NB4 (cell line): ENCODE measurements at regions not wholly inside any gene's neighbourhood (a gene's known extent, or its start where the extent isn't known, plus 50 kb on each side); places are given as distances from the start of the nearest gene placed in this dataset.
"Not testable (repeated sequence)": the region's sequence is repeated elsewhere in the genome, so short reads cannot be mapped to it uniquely, and the experiment has no call there.

Experiments used
- DNase-seq: peaks from one replicate; pipeline ENCODE4 v3.0.0; 2010; ENCODE audit warnings: low read depth
- H3K4me3 ChIP-seq: one replicate; pipeline ENCODE4 v1.5.1; 2011; ENCODE audit warnings: mild to moderate bottlenecking, low read depth, low read length, moderate library complexity
- MYC ChIP-seq: IDR thresholded peaks from 2 replicates; pipeline ENCODE4 v1.6.1; 2011; ENCODE audit warnings: low read depth, low read length
- POLR2A ChIP-seq: IDR thresholded peaks from 2 replicates; pipeline ENCODE4 v1.6.1; 2011; ENCODE audit warnings: mild to moderate bottlenecking; ENCODE audit not compliant: insufficient read length; ENCODE audit errors: extremely low read depth
- TF ChIP-seq, protein P1 (sequence below): IDR thresholded peaks from 2 replicates; pipeline ENCODE4 v1.6.1; 2011; ENCODE audit warnings: low read depth, low read length
- TF ChIP-seq, protein P2 (sequence below): IDR thresholded peaks from one replicate; pipeline ENCODE4 v1.5.1; 2012; ENCODE audit warnings: low read depth, low read length

DNA sequence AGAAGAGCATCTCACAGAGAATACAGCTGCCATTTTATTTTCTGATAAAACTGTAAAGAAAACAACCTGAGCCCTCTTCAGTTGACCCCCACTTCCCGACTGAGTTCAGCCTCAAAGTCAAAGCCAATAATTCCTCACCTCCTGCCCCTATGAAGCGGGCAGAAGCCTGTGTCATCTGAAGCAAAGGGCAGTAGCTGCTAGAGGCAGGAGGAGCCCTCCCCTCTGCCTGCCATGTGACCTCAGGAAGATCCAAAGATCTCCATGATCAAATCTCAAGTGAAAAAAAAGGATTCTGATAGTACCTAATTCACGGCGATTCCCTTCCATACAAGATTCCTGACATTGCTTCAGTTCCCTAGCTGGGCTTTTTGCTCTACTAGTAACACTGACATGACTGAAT, 223.1 kb upstream of the CAND1 start:
- DNase-seq, result no peak
- no peak overlapping the region for H3K4me3 ChIP-seq
- TF ChIP-seq, protein P1, sequence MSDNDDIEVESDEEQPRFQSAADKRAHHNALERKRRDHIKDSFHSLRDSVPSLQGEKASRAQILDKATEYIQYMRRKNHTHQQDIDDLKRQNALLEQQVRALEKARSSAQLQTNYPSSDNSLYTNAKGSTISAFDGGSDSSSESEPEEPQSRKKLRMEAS, result no peak
- TF ChIP-seq MYC (no peak), POLR2A (no peak)
- TF ChIP-seq, protein P2, sequence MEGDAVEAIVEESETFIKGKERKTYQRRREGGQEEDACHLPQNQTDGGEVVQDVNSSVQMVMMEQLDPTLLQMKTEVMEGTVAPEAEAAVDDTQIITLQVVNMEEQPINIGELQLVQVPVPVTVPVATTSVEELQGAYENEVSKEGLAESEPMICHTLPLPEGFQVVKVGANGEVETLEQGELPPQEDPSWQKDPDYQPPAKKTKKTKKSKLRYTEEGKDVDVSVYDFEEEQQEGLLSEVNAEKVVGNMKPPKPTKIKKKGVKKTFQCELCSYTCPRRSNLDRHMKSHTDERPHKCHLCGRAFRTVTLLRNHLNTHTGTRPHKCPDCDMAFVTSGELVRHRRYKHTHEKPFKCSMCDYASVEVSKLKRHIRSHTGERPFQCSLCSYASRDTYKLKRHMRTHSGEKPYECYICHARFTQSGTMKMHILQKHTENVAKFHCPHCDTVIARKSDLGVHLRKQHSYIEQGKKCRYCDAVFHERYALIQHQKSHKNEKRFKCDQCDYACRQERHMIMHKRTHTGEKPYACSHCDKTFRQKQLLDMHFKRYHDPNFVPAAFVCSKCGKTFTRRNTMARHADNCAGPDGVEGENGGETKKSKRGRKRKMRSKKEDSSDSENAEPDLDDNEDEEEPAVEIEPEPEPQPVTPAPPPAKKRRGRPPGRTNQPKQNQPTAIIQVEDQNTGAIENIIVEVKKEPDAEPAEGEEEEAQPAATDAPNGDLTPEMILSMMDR, result no peak

DNA sequence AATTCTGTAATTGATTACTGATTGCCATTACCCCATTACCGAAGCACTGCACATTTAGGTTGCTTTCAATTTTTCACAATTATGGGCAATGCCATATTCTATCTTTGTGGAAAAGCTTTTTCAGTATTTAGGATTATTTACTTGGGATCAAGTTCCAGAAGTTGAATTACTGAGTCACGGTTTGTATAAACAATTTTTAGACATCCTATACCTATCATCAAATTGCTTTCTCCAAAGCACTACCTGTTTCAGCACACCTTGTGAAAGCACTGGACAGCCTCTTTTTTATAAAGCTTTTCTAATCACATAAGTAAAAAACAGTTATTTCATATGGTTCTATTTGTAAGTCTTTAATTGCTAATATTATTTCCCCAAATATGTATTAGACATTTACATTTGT, 221.5 kb upstream of the CAND1 start:
- TF ChIP-seq, protein P1, result no peak
- TF ChIP-seq, protein P2, result no peak
- TF ChIP-seq POLR2A, result no peak
- no peak for TF ChIP-seq MYC
- DNase-seq, result no peak
- no peak overlapping the region for H3K4me3 ChIP-seq

DNA sequence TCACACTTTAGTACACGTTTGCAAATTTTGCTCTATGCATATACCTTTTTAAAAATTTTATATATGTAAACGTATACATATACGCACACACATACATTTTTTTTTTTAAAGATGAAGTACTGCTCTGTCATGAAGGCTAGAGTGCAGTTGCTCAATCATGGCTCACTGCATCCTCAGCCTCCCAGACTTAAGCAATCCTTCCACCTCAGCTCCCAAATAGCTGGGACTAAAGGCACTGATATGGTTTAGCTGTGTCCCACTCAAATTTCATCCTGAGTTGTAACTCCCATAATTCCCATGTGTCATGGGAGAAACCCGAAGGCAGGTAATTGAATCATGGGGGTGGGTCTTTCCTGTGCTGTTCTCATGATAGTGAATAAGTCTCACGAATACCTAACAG, 220.8 kb upstream of the CAND1 start:
- DNase-seq, result no peak
- TF ChIP-seq, protein P1, result no peak
- TF ChIP-seq MYC (no peak), POLR2A (no peak)
- TF ChIP-seq, protein P2, result no peak

DNA sequence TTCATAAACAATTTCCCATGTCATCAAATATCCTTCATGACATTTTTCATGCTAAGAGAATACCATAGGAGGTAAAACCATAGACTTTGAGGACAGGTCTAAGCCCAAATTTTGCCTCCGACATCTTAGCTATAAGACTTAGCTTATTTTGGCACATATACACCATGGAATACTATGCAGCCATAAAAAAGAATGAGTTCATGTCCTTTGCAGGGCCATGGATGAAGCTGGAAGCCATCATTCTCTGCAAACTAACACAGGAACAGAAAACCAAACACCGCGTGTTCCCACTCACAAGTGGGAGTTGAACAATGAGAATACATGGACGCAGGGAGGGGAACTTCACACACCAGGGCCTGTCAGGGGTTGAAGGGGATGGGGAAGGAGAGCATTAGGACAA, 220.0 kb upstream of the CAND1 start:
- not testable (repeated sequence) for H3K4me3 ChIP-seq, DNase-seq

More for the DNA sequence above, 220.8 kb upstream of the CAND1 start:
- no peak overlapping the region for H3K4me3 ChIP-seq

DNA sequence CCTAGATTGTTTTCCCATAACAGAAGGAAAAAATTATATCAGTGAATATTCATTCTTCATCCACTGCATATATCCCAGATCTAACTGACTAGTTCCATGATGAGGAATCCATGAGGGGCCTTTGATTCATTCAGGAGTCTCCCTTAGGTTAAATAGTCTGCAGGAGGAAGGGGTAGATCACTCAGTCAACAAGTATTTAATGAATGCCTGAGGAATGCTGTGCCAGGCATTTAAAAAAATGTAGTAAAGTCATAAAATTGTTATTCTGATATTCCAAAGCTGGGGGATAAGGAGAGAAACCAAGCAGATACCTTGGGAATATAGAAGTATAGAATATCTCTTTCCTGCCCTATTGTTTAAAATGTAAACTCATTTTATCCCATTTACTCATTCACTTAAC, 216.2 kb upstream of the CAND1 start:
- no peak for DNase-seq
- TF ChIP-seq POLR2A, result no peak
- TF ChIP-seq, protein P2, result no peak
- TF ChIP-seq, protein P1, result no peak
- TF ChIP-seq MYC, result no peak
- no peak overlapping the region for H3K4me3 ChIP-seq

DNA sequence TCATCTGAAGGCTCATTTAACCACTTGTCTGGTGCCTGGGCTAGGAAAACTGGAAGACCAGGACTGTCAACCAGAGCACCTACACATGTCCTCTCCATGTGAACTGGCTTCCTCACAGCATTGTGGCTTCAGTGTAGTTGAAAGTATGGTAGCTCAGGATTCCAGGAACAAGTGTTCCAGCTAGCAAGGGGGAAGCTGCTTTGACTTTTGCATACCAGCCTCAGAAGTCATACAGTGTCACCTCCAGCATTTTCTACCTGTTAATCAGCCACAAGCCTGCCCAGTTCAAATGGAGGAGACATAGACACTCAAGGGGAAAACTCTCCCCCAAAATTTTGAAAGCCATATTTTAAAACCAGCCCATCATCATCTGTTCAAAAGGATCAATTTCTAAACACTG, 212.8 kb upstream of the CAND1 start:
- DNase-seq, result no peak
- TF ChIP-seq POLR2A (no peak), MYC (no peak)
- TF ChIP-seq, protein P2, result no peak
- TF ChIP-seq, protein P1, result no peak

More for the DNA sequence above, 212.8 kb upstream of the CAND1 start:
- H3K4me3 ChIP-seq, result no peak overlapping the region
